HepG2 (cell line): ENCODE measurements at regions not wholly inside any gene's neighbourhood (a gene's known extent, or its start where the extent isn't known, plus 50 kb on each side); places are given as distances from the start of the nearest gene placed in this dataset.

Source experiments
- ATAC-seq: fragments of 200-7000 bp; cut with Tn5 transposase; 3 replicates; pipeline ENCODE4 v1.9.1; 2020; ENCODE audit warnings: mild to moderate bottlenecking, moderate library complexity
- BruUV-seq: library from RNA; stranded (reverse); fragments of 400-500 nt; replicated peaks from 2 replicates; lab custom pipeline; 2021; lab: Mats Ljungman, UMichigan
- CTCF ChIA-PET: fragments of 300-600 bp; formaldehyde crosslinking; extraction: SDS; loops from one replicate; lab custom pipeline; 2021; ENCODE audit warnings: low total read pairs, inconsistent platforms, low intra/inter-chr PET ratio; lab: Yijun Ruan, JAX
- POLR2A ChIA-PET: fragments of 350-600 bp; sonication (Branson Sonifier 250); formaldehyde crosslinking; loops from one replicate; lab custom pipeline; 2020; ENCODE audit warnings: antibody characterized with exemption, inconsistent platforms; lab: Yijun Ruan, JAX
- DNase-seq: peaks from one replicate; pipeline ENCODE4 v3.0.0-alpha.2; 2015; ENCODE audit warnings: low spot score
- FAIRE-seq: peaks from 3 replicates; lab custom pipeline; 2011; peaks lifted over from hg19 to GRCh38; lab: Jason Lieb, UNC
- H2AFZ ChIP-seq: one replicate; pipeline ENCODE4 v1.6.1; 2011; ENCODE audit warnings: low read length, inconsistent platforms
- H3K27ac ChIP-seq: fragments of 300-600 bp; 3 replicates; pipeline ENCODE4 v1.8.0; 2011; ENCODE audit warnings: mixed run types, mild to moderate bottlenecking, mixed read lengths, low read length, inconsistent platforms; ENCODE audit not compliant: insufficient read depth; ENCODE audit errors: extremely low read length
- H3K27me3 ChIP-seq, 2 experiments: fragments of 200-600 bp in 1 of 2; 2 replicates in 1 of 2; 3 replicates in 1 of 2; pipeline versions ENCODE4 v1.6.0 to v1.8.0; 2011; ENCODE audit warnings: low read length in 2 of 2, mild to moderate bottlenecking in 2 of 2, moderate library complexity in 2 of 2, inconsistent platforms in 1 of 2; ENCODE audit not compliant: insufficient read depth in 2 of 2, control insufficient read depth in 1 of 2
- H3K36me3 ChIP-seq, 2 experiments: fragments of 200-600 bp in 1 of 2; replicated peaks in 1 of 2; 2 replicates in 1 of 2; 3 replicates in 1 of 2; pipeline versions ENCODE4 v1.5.1 to v1.8.0; 2011; ENCODE audit warnings: low read length in 2 of 2, inconsistent platforms in 1 of 2; ENCODE audit not compliant: insufficient read depth in 2 of 2, control insufficient read depth in 1 of 2
- H3K4me1 ChIP-seq: 2 replicates; pipeline ENCODE4 v1.5.1; 2012; ENCODE audit warnings: low read length, inconsistent platforms; ENCODE audit not compliant: insufficient read depth
- H3K4me2 ChIP-seq: 2 replicates; pipeline ENCODE4 v1.6.0; 2011; ENCODE audit warnings: low read depth, low read length, inconsistent platforms
- H3K4me3 ChIP-seq, 3 experiments: fragments of 200-600 bp in 1 of 3; sonication (generic), shearing (Covaris generic) in 1 of 3; replicated peaks in 1 of 3; 2 replicates each; pipeline ENCODE4 v1.5.1; 2011 to 2016; ENCODE audit warnings: low read length in 3 of 3, inconsistent platforms in 2 of 3, low read depth in 2 of 3, mild to moderate bottlenecking in 2 of 3, control low read depth in 1 of 3, mixed read lengths in 1 of 3; ENCODE audit not compliant: insufficient read depth in 1 of 3
- H3K79me2 ChIP-seq: one replicate; pipeline ENCODE4 v1.6.1; 2011; ENCODE audit warnings: low read length, inconsistent platforms; ENCODE audit not compliant: insufficient read depth
- H3K9ac ChIP-seq: 2 replicates; pipeline ENCODE4 v1.6.0; 2011; ENCODE audit warnings: mild to moderate bottlenecking, low read depth, low read length, inconsistent platforms; ENCODE audit not compliant: insufficient read depth
- H3K9me3 ChIP-seq: 2 replicates; pipeline ENCODE4 v1.5.1; 2012; ENCODE audit warnings: mild to moderate bottlenecking, low read length
- H4K20me1 ChIP-seq: 2 replicates; pipeline ENCODE4 v1.6.0; 2011; ENCODE audit warnings: inconsistent platforms, mild to moderate bottlenecking, low read length, moderate library complexity; ENCODE audit not compliant: insufficient read depth
- CEBPB ChIP-seq: IDR thresholded peaks from 2 replicates; pipeline ENCODE4 v1.6.1; 2011; ENCODE audit warnings: low read depth, low read length, improper control_type of control experiment, borderline replicate concordance
- PREB ChIP-seq: sonication (generic); formaldehyde crosslinking; IDR thresholded peaks from 2 replicates; pipeline ENCODE4 v1.4.0; 2020; ENCODE audit warnings: missing genetic modification reagents
- SP4 ChIP-seq: sonication (generic); formaldehyde crosslinking; IDR thresholded peaks from 2 replicates; pipeline ENCODE4 v1.8.1; 2023; ENCODE audit warnings: mild to moderate bottlenecking, missing genetic modification reagents
- ZNF333 ChIP-seq: sonication (generic); formaldehyde crosslinking; IDR thresholded peaks from 2 replicates; pipeline ENCODE4 v1.4.0; 2020; ENCODE audit warnings: mild to moderate bottlenecking, missing genetic modification reagents, borderline replicate concordance
- ZNF407 ChIP-seq: sonication (generic); formaldehyde crosslinking; IDR thresholded peaks from one replicate; pipeline ENCODE4 v1.5.1; 2020; ENCODE audit warnings: mild to moderate bottlenecking, missing genetic modification reagents; ENCODE audit errors: not compliant biosample characterization
- WGBS: methylation state at CpG from one replicate; pipeline ENCODE4 v1.1.6; 2017; ENCODE audit warnings: low lambda C conversion rate; 5-methylcytosine and 5-hydroxymethylcytosine counted together
- in situ Hi-C: cut with HindIII; loops from 2 replicates; pipeline ENCODE4 v1.10.0; 2017; ENCODE audit warnings: low pct_unique_long_range_greater_than_20kb; ENCODE audit not compliant: extremely low pct_ligation_motif_present
- intact Hi-C: fragments of 100-400 bp; cut with micrococcal nuclease; formaldehyde crosslinking; loops from one replicate; pipeline ENCODE4 v1.10.0; 2022; ENCODE audit not compliant: unreplicated experiment

- TF ChIP-seq ZNF407 (no peak), PREB (CRISPR knock-in tag) (no peak)
Measured at GRCh38 chr3:70874196-70874595, 561.8 kb upstream of the MDFIC2 start (continued).

- Histone ChIP-seq H3K27ac (no peak overlapping the region), H4K20me1 (no peaks in the 10 kb centered on the region), H3K9ac (no peak overlapping the region), H2AFZ (no peak overlapping the region), H3K4me3 (no peak overlapping the region), H3K9me3 (no peaks in the 10 kb centered on the region), H3K4me2 (no peak overlapping the region), H3K79me2 (no peaks in the 10 kb centered on the region), H3K27me3 (peaks cover 0 to 3% of the 10 kb centered on the region in 2 experiments; a peak in 1 of 5 replicates), H3K4me1 (no peaks in the 10 kb centered on the region), H3K36me3 (no peaks in the 10 kb centered on the region)
- TF ChIP-seq CEBPB = peak; percentile 24; the same call in 1 of the 2 replicates
- no peak for TF ChIP-seq SP4 (CRISPR knock-in tag)
- no peak for TF ChIP-seq ZNF333 (CRISPR knock-in tag)
- intact Hi-C loops = no loop called here
- ChIA-PET CTCF (no interaction called here), POLR2A (no interaction called here)
- ATAC-seq (no peak), FAIRE-seq (no peak), DNase-seq (no peak)
- in situ Hi-C loops = no loop called here
- 33% methylated on average over 5 of the region's 5 CpGs for WGBS
- no TSS peak for BruUV-seq
Measured at GRCh38 chr3:70873686-70874085, 561.2 kb upstream of the MDFIC2 start.
